ENCODE measurements at regions not wholly inside any gene's neighbourhood (a gene's known extent, or its start where the extent isn't known, plus 50 kb on each side); places are given as distances from the start of the nearest gene placed in this dataset.

DNA sequence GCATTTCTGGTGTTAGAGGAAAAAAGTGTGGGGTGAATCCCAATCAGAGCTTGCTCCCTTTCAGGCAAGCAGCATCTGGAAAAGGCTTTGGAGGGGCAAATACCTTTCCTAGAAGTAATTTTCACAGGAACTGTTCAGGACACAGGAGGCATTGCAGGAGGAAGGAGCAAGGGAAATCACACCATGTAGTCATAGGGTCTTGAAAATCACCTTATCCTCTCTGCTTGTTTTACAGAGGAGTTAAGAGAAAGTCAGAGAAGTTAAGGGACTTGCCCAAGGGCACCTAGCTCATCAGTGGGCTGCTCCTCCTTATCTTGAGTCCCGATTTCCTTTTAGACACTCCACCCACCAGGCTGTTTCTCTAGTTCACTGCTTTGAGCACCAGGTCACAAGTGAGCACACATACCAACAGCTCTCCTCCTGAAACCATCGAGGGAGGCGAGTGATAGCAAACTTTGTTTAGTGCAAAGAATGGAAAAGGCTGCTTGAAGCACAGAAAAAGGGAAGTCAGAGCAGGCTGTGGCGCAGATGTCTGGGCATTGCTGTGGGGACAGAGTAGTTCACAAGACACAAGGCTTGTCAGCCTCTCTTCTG lies 89.2 kb upstream of the CXCR4 start:
- no peaks in the 10 kb centered on the region for H3K4me1 ChIP-seq (ENCODE audit: insufficient read depth, low read length)
- H3K79me1 ChIP-seq (ENCODE audit: insufficient read depth, low read depth, low read length, poor library complexity, severe bottlenecking): no peaks in the 10 kb centered on the region
- H3K27ac ChIP-seq (ENCODE audit: insufficient read length, low read depth, low read length): no peak overlapping the region
- H3K18ac ChIP-seq (ENCODE audit: insufficient read length, low read depth, low read length): no peak overlapping the region
- no peak overlapping the region for H3K23ac ChIP-seq (ENCODE audit: insufficient read length, low read depth, low read length)
- DNase-seq: no peak
- no peak overlapping the region for H3K4ac ChIP-seq (ENCODE audit: low read depth, low read length)
- no peak overlapping the region for H2BK12ac ChIP-seq (ENCODE audit: insufficient read length, low read depth, low read length)
- H3K27me3 Mint-ChIP-seq (ENCODE audit: low read depth): peaks cover 4% of the 10 kb centered on the region; the same call in 1 of the 2 replicates
- no peak overlapping the region for H3K9ac ChIP-seq (ENCODE audit: extremely low read depth, insufficient read length, low read length)
- no peak overlapping the region for H2BK15ac ChIP-seq (ENCODE audit: low read depth, low read length)
- no peaks in the 10 kb centered on the region for H4K20me1 ChIP-seq (ENCODE audit: control insufficient read depth, insufficient read depth, insufficient read length)
- no peak overlapping the region for H2AFZ ChIP-seq (ENCODE audit: low read length)
- H3K4me2 ChIP-seq (ENCODE audit: insufficient read depth, insufficient read length, low read length): no peak overlapping the region
- H2BK5ac ChIP-seq (ENCODE audit: insufficient read length, low read length): no peak overlapping the region
- no peaks in the 10 kb centered on the region; the same call in 1 of the 2 replicates for H3K27me3 ChIP-seq (ENCODE audit: insufficient read depth, low read length)
- no peak overlapping the region for H3K56ac ChIP-seq (ENCODE audit: insufficient read length, low read depth, low read length)
- H2AK5ac ChIP-seq (ENCODE audit: insufficient read length, low read length): no peak overlapping the region
- no peak overlapping the region for H3K4me3 Mint-ChIP-seq
- H3K27ac Mint-ChIP-seq: no peak overlapping the region
- no peaks in the 10 kb centered on the region for H3K9me3 ChIP-seq (ENCODE audit: control insufficient read depth, low read depth, low read length)
- no peak overlapping the region for H3K14ac ChIP-seq (ENCODE audit: insufficient read depth, low read length)
- no peak overlapping the region for H3T11ph ChIP-seq (ENCODE audit: low read length)
- H4K91ac ChIP-seq (ENCODE audit: insufficient read length, low read depth, low read length): no peak overlapping the region
- no peak overlapping the region for H4K5ac ChIP-seq (ENCODE audit: insufficient read length, low read depth, low read length)
- H2BK20ac ChIP-seq (ENCODE audit: low read depth, low read length, poor library complexity, severe bottlenecking): no peak overlapping the region
- peaks cover 13 to 18% of the 10 kb centered on the region in 2 experiments for H3K9me3 Mint-ChIP-seq
- WGBS (ENCODE audit: extremely low coverage, insufficient read length, low lambda C conversion rate): no CpG with 5 or more reads among the region's 4 CpGs
- no peak overlapping the region for H2BK120ac ChIP-seq (ENCODE audit: low read depth, low read length, poor library complexity, severe bottlenecking)
- peaks cover 2 to 11% (median 7%) of the 10 kb centered on the region in 3 experiments; a peak in 4 of 7 replicates for H3K36me3 Mint-ChIP-seq (ENCODE audit: insufficient read depth in 1 of 3, low read depth in 3 of 3)
- H3K23me2 ChIP-seq (ENCODE audit: insufficient read length, low read depth, low read length, poor library complexity, severe bottlenecking): no peaks in the 10 kb centered on the region
- H4K8ac ChIP-seq (replicated peaks; ENCODE audit: insufficient read length, low read depth, low read length): no peak overlapping the region
- no peaks in the 10 kb centered on the region for H3K4me1 Mint-ChIP-seq
- H3K79me2 ChIP-seq (ENCODE audit: insufficient read depth, low read length): no peaks in the 10 kb centered on the region
- no peak for TF ChIP-seq CTCF (conservative IDR thresholded peaks at IDR 0.05)
